GM21528 (cell line): ENCODE measurements at regions not wholly inside any gene's neighbourhood (a gene's known extent, or its start where the extent isn't known, plus 50 kb on each side); places are given as distances from the start of the nearest gene placed in this dataset.
"Not testable (repeated sequence)": the region's sequence is repeated elsewhere in the genome, so short reads cannot be mapped to it uniquely, and the experiment has no call there.

Experiments
- ATAC-seq: cut with Tn5 transposase; IDR thresholded peaks from one replicate; pipeline ENCODE4 v1.9.1; 2021; ENCODE audit warnings: mild to moderate bottlenecking, moderate library complexity; ENCODE audit not compliant: unreplicated experiment, low FRiP score

- no peak for ATAC-seq
Observed at GRCh38 chr18:10322004-10322403, 132.4 kb upstream of the APCDD1 start.

DNA sequence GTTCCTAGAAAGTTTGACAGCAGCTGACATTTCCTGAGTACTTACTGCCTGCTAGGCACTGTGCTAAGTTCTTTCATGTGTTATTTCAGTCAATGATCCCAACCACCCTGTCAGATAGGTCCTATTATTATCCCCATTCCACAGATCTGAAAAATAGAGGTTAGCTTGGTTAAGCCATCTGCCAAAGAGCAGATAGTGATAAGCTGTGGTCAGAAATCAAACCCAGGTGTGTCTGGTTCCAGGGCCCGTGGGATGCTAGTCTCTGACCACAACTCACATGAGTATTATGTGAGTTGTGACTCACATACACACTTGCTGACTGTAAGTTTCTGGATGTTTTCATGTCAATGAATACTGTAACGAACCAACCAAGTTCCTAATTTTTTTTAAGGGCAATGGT is 132.0 kb upstream of the APCDD1 start:
- ATAC-seq = no peak

DNA sequence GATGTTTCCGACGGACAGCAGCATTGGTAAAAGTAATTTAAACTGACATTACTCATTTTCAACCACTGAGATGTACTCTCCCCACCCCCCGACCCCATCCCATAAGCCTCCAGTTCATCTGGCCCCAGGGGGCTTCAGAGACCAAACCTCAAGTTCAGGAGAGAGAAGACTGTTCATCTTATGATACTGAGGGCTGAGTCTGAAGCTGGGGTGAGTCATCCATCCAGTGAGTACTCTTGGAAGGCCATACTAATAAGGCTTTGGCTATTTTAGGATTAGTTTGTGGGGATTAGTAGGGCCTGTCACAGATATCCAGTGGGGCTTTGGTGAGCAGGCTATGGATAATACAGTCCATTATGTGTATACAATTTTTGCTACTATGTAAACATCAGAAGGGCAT is 125.3 kb upstream of the APCDD1 start:
- ATAC-seq = no peak

- ATAC-seq = no peak
Observed at GRCh38 chr18:10330428-10330827, 124.0 kb upstream of the APCDD1 start.

DNA sequence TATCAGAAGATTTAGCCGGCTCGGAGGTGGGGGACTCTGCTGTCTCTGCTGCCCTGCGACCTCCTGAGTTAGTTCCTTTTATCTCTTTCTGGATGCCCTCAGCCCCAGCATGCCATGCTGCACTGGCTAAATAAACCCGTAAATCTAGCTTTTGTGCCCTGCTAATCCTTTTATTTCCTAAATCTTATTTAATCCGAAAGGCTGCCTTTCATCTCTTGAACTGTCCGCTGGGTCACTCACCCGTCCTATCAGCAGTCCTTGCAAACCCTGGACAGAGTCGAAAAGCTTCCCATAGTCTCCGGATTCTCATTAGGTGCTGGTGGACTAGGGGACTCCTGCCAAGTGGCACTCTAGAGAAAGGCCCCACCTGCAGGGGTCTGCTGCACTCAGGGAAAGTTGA is 122.0 kb upstream of the APCDD1 start:
- ATAC-seq = no peak

GRCh38 chr18:10336749-10337350 is 117.6 kb upstream of the APCDD1 start:
- ATAC-seq = no peak

GRCh38 chr18:10340821-10341220 is 113.6 kb upstream of the APCDD1 start:
- no peak for ATAC-seq

DNA sequence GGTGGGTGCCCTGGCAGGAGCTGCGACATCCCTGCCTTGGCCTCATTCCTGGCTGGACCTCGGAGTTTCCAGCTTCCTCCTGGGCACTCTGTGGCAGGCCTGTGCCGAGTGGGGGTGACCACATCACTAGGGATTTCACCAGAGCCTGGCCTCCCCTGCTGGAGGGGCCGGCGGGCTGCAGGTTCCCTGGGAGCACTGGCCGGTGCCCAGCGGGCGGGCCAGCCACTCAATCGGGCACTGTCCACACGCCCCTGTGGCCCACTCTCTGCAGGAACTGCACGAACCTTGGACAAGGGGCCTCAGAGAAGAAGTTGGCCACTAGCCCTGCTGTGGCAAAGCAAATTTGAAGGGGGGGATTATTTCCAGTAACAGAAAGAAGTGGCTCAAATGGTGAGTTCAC is 110.7 kb upstream of the APCDD1 start:
- ATAC-seq = no peak

DNA sequence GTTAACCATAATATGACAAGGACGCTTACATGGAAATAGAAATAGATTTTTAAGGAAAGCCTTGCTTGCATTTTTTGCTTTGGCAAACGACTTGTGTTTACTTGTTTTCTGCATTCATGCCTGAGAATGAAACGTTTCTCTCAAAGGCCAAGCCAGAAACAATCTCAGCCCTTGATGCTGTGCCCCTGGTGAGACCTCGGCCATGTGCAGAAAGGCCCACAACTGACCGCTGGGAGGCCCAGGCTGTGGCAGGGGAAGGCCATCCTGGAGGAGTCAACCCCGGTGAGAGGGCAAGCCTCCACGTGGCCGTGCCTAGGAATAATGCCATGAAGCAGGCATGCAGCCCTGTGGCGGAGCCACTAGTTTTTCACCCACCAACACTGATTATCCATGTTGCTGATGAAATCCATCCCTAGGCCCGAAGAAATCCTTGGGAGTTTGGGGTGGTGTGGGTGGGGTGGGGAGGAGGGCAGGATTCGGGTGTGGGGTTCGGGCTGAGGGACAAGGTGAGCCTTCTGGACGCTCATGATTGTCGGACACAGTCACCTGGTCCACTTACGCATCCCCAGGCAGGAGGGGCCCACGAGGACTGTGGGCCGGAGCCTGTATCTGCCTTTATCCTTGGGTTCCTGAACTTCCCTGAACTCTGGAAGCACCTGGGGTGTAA is 107.6 kb upstream of the APCDD1 start:
- no peak for ATAC-seq

GRCh38 chr18:10349561-10349960 is 104.9 kb upstream of the APCDD1 start:
- ATAC-seq = no peak

- no peak for ATAC-seq
Observed at GRCh38 chr18:10350661-10351060, 103.8 kb upstream of the APCDD1 start.

GRCh38 chr18:10351219-10351818 is 103.1 kb upstream of the APCDD1 start:
- no peak for ATAC-seq

DNA sequence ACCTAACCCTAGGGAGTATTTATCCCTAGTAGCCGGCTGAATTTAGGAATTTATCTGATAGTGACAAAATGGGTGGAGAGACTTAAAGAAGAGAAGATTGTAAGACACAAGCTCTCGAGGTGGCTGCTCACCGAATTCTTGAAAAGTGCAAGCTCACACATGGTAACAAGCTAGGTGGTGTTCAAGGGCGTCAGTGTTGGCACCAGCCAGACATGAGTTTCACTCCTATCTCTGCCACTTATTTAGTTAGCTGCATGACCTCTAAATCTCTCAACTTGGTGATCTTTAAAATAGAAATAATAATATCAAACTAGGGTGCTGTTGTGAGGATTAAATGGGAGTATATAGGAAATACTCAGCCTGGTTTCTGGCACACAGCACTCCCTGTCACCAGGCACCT is 102.6 kb upstream of the APCDD1 start:
- no peak for ATAC-seq

- no peak for ATAC-seq
Observed at GRCh38 chr18:10352671-10353070, 101.8 kb upstream of the APCDD1 start.

DNA sequence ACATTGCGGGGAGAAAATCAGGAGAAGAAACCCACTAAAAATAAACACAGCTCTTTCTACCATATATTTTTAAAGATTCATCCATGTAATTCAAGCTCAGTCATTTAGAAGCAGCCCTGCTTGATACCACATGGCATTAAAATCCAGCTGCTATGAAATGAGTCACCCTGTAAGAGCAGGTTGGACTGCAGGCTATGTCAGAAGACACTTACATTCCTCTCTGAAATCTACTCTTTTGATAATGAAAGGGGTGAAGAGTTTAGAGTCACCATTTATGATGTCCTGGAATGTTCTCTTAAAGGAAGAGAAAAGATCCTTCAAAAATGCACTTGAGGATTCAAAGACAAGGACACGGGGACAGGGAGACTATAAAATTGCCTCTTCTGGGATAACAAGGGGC is 100.6 kb upstream of the APCDD1 start:
- no peak for ATAC-seq

DNA sequence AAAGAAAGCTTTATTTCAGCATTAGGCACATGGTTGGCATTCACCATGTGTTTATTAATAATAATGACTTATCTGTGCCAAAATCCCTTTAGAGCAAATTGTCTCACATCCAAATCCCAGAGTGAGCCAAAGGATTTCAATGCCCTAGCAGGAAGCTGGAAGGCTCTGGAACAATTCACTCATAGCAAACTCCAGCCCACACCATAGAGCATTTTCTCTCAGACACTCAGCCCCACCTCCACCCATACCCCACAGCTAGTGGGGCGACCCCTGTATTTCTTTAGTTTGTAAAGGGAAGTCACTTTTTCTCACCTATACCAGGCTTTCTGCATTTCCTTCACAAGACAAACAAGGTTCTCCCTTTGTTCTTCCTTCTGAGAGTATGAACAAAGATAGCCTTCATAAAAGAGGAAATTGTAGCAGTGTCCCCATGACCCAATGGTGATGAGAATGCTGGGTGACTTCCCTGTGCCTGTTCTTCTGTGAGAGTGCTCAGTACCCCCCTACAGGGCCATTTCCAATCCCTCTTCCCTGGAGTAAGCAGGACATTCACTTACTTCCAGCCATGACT is 100.1 kb upstream of the APCDD1 start:
- ATAC-seq = no peak

DNA sequence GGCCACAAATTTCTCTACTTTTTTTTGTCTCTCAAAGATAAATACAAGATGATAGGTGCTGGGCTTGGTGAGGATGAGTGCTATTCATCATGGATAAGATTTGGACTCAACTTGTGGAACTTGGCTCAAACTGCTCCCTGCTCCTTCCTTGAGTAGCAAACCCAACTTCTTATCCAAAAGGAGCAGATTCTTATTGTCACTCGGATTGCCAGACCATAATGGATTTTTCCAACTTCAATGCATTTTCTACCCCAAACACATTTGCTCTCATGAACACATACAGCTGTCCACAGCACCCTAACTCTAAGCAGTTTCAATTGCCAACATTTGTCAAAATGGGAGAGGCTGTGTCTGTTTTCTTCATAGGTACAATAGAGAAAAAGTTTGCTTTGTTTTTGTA is 99.5 kb upstream of the APCDD1 start:
- ATAC-seq = no peak

GRCh38 chr18:10356999-10357398 is 97.4 kb upstream of the APCDD1 start:
- ATAC-seq = not testable (repeated sequence)

DNA sequence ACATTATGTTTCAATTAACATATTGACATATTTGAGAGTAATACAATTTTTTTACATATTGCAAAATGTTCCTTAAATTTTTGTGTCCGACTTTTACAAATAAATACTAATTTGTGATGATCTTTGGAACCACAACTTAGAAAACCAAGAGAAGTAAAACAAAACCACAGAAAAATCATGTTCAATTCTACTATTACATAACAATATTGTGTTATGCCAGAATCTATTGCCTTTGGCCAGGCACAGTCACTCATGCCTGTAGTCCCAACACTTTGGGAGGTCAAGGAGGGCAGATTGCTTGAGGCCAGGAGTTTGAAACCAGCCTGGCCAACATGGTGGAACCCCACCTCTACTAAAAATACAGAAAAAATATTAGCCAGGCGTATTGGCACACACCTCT is 92.8 kb upstream of the APCDD1 start:
- ATAC-seq = no peak

GRCh38 chr18:10365021-10365500 is 89.4 kb upstream of the APCDD1 start:
- ATAC-seq = no peak

GRCh38 chr18:10365901-10366300 is 88.5 kb upstream of the APCDD1 start:
- ATAC-seq = no peak

DNA sequence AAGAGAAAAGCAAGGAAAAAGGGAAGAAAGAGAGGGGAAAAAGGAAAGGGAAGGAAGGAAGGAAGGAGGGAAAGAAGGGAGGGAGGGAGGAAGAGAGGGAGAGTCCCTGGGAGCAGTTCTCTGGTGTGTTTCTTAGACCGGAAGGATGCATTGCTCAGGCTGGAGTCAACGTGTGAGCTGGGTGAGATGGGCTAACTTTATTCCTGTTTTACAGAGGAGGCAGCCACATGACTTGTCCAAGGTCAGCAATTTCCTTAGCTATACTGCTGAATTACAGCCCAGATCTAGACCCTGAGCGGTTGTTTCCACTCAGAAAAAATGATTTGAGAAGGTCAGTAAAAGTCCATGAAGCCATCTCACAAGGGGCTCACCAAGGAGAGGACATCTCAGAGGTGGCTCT is 86.6 kb upstream of the APCDD1 start:
- no peak for ATAC-seq
